OCI-LY7 (cell line): ENCODE measurements at regions not wholly inside any gene's neighbourhood (a gene's known extent, or its start where the extent isn't known, plus 50 kb on each side); places are given as distances from the start of the nearest gene placed in this dataset.

Experiments
- EZH2phosphoT487 ChIP-seq: fragments of 200-600 bp; sonication (generic); IDR thresholded peaks from 2 replicates; pipeline ENCODE4 v1.6.1; 2018; ENCODE audit warnings: low read depth, borderline replicate concordance, mild to moderate bottlenecking, mixed run types, antibody characterized with exemption, low read length, moderate library complexity, mixed read lengths
- TF ChIP-seq, protein P1 (sequence below): fragments of 200-600 bp; sonication (generic); conservative IDR thresholded peaks from 2 replicates; pipeline ENCODE4 v1.5.1; 2014; ENCODE audit warnings: mild to moderate bottlenecking, antibody characterized with exemption, low read length, moderate library complexity, mixed read lengths

DNA sequence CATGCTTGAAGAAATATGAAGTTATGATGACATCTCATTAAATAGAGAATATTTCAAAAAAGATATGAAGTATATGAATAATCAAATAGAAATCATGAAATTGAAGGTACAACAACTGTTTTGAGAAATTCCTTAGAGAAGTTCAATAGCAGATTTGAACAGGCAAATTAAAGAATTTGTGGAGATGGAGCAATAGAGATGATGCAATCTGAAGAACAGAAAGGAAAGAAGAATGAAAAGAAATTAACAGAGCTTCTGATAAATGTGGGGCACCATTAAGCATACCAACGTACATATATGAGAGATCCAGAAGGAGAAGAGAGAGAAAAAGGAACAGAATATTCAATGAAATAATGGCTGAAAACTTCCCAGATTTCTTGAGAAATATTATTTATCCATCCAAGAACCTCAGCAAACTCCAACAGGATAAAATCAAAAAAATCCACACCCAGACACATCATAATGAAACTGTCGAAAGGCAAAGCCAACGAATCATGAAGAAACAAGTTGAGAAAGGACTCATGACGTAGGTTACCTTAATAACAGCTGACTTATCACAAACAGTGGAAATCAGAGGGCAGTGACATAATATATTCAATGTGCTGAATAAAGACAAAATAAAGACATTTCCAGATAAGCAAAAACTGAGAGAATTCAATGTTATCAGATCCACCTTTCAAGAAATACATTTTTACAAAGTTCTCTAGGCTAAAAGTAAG is 297.2 kb upstream of the TARS1 start:
- TF ChIP-seq, protein P1, sequence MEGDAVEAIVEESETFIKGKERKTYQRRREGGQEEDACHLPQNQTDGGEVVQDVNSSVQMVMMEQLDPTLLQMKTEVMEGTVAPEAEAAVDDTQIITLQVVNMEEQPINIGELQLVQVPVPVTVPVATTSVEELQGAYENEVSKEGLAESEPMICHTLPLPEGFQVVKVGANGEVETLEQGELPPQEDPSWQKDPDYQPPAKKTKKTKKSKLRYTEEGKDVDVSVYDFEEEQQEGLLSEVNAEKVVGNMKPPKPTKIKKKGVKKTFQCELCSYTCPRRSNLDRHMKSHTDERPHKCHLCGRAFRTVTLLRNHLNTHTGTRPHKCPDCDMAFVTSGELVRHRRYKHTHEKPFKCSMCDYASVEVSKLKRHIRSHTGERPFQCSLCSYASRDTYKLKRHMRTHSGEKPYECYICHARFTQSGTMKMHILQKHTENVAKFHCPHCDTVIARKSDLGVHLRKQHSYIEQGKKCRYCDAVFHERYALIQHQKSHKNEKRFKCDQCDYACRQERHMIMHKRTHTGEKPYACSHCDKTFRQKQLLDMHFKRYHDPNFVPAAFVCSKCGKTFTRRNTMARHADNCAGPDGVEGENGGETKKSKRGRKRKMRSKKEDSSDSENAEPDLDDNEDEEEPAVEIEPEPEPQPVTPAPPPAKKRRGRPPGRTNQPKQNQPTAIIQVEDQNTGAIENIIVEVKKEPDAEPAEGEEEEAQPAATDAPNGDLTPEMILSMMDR: no peak
- TF ChIP-seq EZH2phosphoT487: no peak
